Inferior parietal cortex (tissue), 1 donor: ENCODE measurements at regions not wholly inside any gene's neighbourhood (a gene's known extent, or its start where the extent isn't known, plus 50 kb on each side); places are given as distances from the start of the nearest gene placed in this dataset.

Experiments
- DNase-seq: peaks from one replicate; pipeline ENCODE4 v3.0.0-alpha.2; 2016; ENCODE audit errors: extremely low spot score

GRCh38 chr7:142371586-142372377 lies 113.9 kb upstream of the PRSS58 start:
- no peak for DNase-seq

GRCh38 chr7:142365410-142365842 lies 107.6 kb upstream of the PRSS58 start:
- DNase-seq = no peak

GRCh38 chr7:142364551-142364950 lies 106.7 kb upstream of the PRSS58 start:
- DNase-seq = no peak

GRCh38 chr7:142362349-142362748 lies 104.5 kb upstream of the PRSS58 start:
- DNase-seq = no peak

GRCh38 chr7:142359694-142360279 lies 101.9 kb upstream of the PRSS58 start:
- no peak for DNase-seq

- peak; percentile 78 for DNase-seq
Observed at GRCh38 chr7:142357953-142358520, 100.2 kb upstream of the PRSS58 start.

GRCh38 chr7:142356166-142356565 lies 98.3 kb upstream of the PRSS58 start:
- no peak for DNase-seq

GRCh38 chr7:142355328-142355727 lies 97.5 kb upstream of the PRSS58 start:
- DNase-seq = no peak

- DNase-seq = no peak
Observed at GRCh38 chr7:142353147-142354060, 95.5 kb upstream of the PRSS58 start.

- DNase-seq = no peak
Observed at GRCh38 chr7:142352543-142352942, 94.7 kb upstream of the PRSS58 start.

GRCh38 chr7:142351145-142351544 lies 93.3 kb upstream of the PRSS58 start:
- DNase-seq = no peak

- DNase-seq = no peak
Observed at GRCh38 chr7:142349670-142350405, 92.0 kb upstream of the PRSS58 start.

- DNase-seq = no peak
Observed at GRCh38 chr7:142348921-142349405, 91.1 kb upstream of the PRSS58 start.

GRCh38 chr7:142348100-142348499 lies 90.2 kb upstream of the PRSS58 start:
- no peak for DNase-seq

- DNase-seq = no peak
Observed at GRCh38 chr7:142347091-142347490, 89.2 kb upstream of the PRSS58 start.

GRCh38 chr7:142345811-142346210 lies 88.0 kb upstream of the PRSS58 start:
- DNase-seq = no peak

GRCh38 chr7:142338633-142339501 lies 81.0 kb upstream of the PRSS58 start:
- peak; percentile 43 for DNase-seq

GRCh38 chr7:142337054-142338001 lies 79.5 kb upstream of the PRSS58 start:
- no peak for DNase-seq

GRCh38 chr7:142334806-142335205 lies 76.9 kb upstream of the PRSS58 start:
- DNase-seq = no peak
